ENCODE measurements at regions not wholly inside any gene's neighbourhood (a gene's known extent, or its start where the extent isn't known, plus 50 kb on each side); places are given as distances from the start of the nearest gene placed in this dataset.

GRCh38 chr14:65966188-65966587 lies 520.0 kb upstream of the CCDC196 start:
- no peak for TF ChIP-seq CTCF (IDR thresholded peaks at IDR 0.05)
- no peak for TF ChIP-seq POLR2A (IDR thresholded peaks at IDR 0.05)

Measured in body of pancreas (tissue), 4 donors.